ENCODE measurements at regions not wholly inside any gene's neighbourhood (a gene's known extent, or its start where the extent isn't known, plus 50 kb on each side); places are given as distances from the start of the nearest gene placed in this dataset.

- TF ChIP-seq YY1 (IDR thresholded peaks at IDR 0.05; ENCODE audit: low read depth) = no peak
- no peak for TF ChIP-seq POLR2AphosphoS5 (IDR thresholded peaks at IDR 0.05; ENCODE audit: low read depth, low read length)
- TF ChIP-seq NFIC (IDR thresholded peaks at IDR 0.05; ENCODE audit: borderline replicate concordance) = no peak
- no peak for TF ChIP-seq TAF1 (IDR thresholded peaks at IDR 0.05; ENCODE audit: borderline replicate concordance, low read depth, low read length)
- no peak for TF ChIP-seq RFX5 (IDR thresholded peaks at IDR 0.05; ENCODE audit: low read length)
- TF ChIP-seq MAX (IDR thresholded peaks at IDR 0.05; ENCODE audit: low read depth) = no peak
Measured at GRCh38 chr2:199064201-199064600, 393.5 kb downstream of the SATB2 start.
